NCI-H226 (cell line): ENCODE measurements at regions not wholly inside any gene's neighbourhood (a gene's known extent, or its start where the extent isn't known, plus 50 kb on each side); places are given as distances from the start of the nearest gene placed in this dataset.
"Not testable (repeated sequence)": the region's sequence is repeated elsewhere in the genome, so short reads cannot be mapped to it uniquely, and the experiment has no call there.

ENCODE experiments used
- DNase-seq: peaks from one replicate; pipeline ENCODE4 v3.0.0-alpha.2; 2015

- no peak for DNase-seq
Measured at GRCh38 chr14:40346275-40346674, 914.0 kb upstream of the FBXO33 start.

GRCh38 chr14:40345334-40345733, 913.1 kb upstream of the FBXO33 start:
- DNase-seq = no peak

GRCh38 chr14:40340708-40341107, 908.5 kb upstream of the FBXO33 start:
- DNase-seq = no peak

GRCh38 chr14:40336846-40337245, 904.6 kb upstream of the FBXO33 start:
- DNase-seq = no peak

GRCh38 chr14:40326519-40326918, 894.3 kb upstream of the FBXO33 start:
- not testable (repeated sequence) for DNase-seq

- DNase-seq = no peak
Measured at GRCh38 chr14:40318211-40318719, 886.0 kb upstream of the FBXO33 start.

GRCh38 chr14:40317690-40318089, 885.5 kb upstream of the FBXO33 start:
- DNase-seq = no peak

GRCh38 chr14:40312296-40312695, 880.1 kb upstream of the FBXO33 start:
- DNase-seq = no peak

GRCh38 chr14:40309124-40309523, 876.9 kb upstream of the FBXO33 start:
- no peak for DNase-seq

GRCh38 chr14:40308240-40308639, 876.0 kb upstream of the FBXO33 start:
- DNase-seq = no peak

- DNase-seq = no peak
Measured at GRCh38 chr14:40296821-40297220, 864.6 kb upstream of the FBXO33 start.

GRCh38 chr14:40292664-40293063, 860.4 kb upstream of the FBXO33 start:
- DNase-seq = no peak

- no peak for DNase-seq
Measured at GRCh38 chr14:40282196-40282595, 850.0 kb upstream of the FBXO33 start.

- DNase-seq = no peak
Measured at GRCh38 chr14:40280652-40281051, 848.4 kb upstream of the FBXO33 start.

- no peak for DNase-seq
Measured at GRCh38 chr14:40273417-40273816, 841.2 kb upstream of the FBXO33 start.

GRCh38 chr14:40271480-40271879, 839.2 kb upstream of the FBXO33 start:
- DNase-seq = no peak

- no peak for DNase-seq
Measured at GRCh38 chr14:40269436-40269835, 837.2 kb upstream of the FBXO33 start.

GRCh38 chr14:40268236-40268635, 836.0 kb upstream of the FBXO33 start:
- no peak for DNase-seq

GRCh38 chr14:40265096-40265495, 832.9 kb upstream of the FBXO33 start:
- no peak for DNase-seq

- no peak for DNase-seq
Measured at GRCh38 chr14:40252817-40253447, 820.7 kb upstream of the FBXO33 start.

GRCh38 chr14:40248671-40249070, 816.4 kb upstream of the FBXO33 start:
- DNase-seq = peak; percentile 39

GRCh38 chr14:40240245-40240859, 808.1 kb upstream of the FBXO33 start:
- DNase-seq = no peak

GRCh38 chr14:40232302-40232701, 800.1 kb upstream of the FBXO33 start:
- no peak for DNase-seq

- no peak for DNase-seq
Measured at GRCh38 chr14:40229676-40230075, 797.4 kb upstream of the FBXO33 start.

GRCh38 chr14:40222996-40223395, 790.8 kb upstream of the FBXO33 start:
- DNase-seq = no peak
